ENCODE measurements at regions not wholly inside any gene's neighbourhood (a gene's known extent, or its start where the extent isn't known, plus 50 kb on each side); places are given as distances from the start of the nearest gene placed in this dataset.

DNA sequence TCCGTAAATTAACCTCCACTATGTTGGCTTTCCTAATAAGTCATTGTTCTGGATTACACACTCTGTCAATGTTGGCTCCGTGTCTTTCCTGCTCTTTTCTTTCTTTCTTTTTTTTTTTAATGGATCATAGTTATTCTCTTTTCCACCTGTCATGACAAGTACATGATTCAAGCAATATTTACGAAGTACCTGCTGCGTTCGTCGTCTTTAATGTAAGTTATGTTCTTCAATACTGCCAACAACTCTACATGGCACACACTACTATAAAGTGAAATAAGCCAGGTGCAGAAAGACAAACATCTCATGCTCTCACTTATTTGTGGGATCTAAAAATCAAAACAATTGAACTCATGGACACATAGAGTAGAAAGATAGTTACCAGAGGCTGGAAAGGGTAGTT, 239.1 kb downstream of the SCG2 start:
- TF ChIP-seq, protein P1, sequence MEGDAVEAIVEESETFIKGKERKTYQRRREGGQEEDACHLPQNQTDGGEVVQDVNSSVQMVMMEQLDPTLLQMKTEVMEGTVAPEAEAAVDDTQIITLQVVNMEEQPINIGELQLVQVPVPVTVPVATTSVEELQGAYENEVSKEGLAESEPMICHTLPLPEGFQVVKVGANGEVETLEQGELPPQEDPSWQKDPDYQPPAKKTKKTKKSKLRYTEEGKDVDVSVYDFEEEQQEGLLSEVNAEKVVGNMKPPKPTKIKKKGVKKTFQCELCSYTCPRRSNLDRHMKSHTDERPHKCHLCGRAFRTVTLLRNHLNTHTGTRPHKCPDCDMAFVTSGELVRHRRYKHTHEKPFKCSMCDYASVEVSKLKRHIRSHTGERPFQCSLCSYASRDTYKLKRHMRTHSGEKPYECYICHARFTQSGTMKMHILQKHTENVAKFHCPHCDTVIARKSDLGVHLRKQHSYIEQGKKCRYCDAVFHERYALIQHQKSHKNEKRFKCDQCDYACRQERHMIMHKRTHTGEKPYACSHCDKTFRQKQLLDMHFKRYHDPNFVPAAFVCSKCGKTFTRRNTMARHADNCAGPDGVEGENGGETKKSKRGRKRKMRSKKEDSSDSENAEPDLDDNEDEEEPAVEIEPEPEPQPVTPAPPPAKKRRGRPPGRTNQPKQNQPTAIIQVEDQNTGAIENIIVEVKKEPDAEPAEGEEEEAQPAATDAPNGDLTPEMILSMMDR (IDR thresholded peaks at IDR 0.05 in 4 of 5, conservative IDR thresholded peaks at IDR 0.05 in 1 of 5), result no peak
- no peak for TF ChIP-seq POLR2A (IDR thresholded peaks at IDR 0.05)

All from gastrocnemius medialis (tissue), 4 donors.